ENCODE measurements at regions not wholly inside any gene's neighbourhood (a gene's known extent, or its start where the extent isn't known, plus 50 kb on each side); places are given as distances from the start of the nearest gene placed in this dataset.

GRCh38 chr6:121522265-121522664 is 86.8 kb downstream of the GJA1 start:
- H3K79me2 ChIP-seq (ENCODE audit: insufficient read depth, low read length) = no peaks in the 10 kb centered on the region
- H3K4me2 ChIP-seq (ENCODE audit: low read depth, low read length) = no peak overlapping the region
- DNase-seq (ENCODE audit: low spot score) (no peak), FAIRE-seq (no peak), ATAC-seq (no peak)
- no peaks in the 10 kb centered on the region for H4K20me1 ChIP-seq (ENCODE audit: insufficient read depth, low read length)
- H3K27ac ChIP-seq (ENCODE audit: extremely low read length, insufficient read depth, low read length) = no peak overlapping the region
- H3K36me3 ChIP-seq (replicated peaks in 1 of 2; ENCODE audit: control insufficient read depth in 1 of 2, insufficient read depth in 2 of 2, low read length in 2 of 2) = no peaks in the 10 kb centered on the region
- no TSS peak for BruUV-seq (replicated peaks)
- ChIA-PET POLR2A (no interaction called here), CTCF (ENCODE audit: low intra/inter-chr PET ratio, low total read pairs) (no interaction called here)
- H3K9ac ChIP-seq (ENCODE audit: insufficient read depth, low read depth, low read length) = no peak overlapping the region
- H2AFZ ChIP-seq (ENCODE audit: low read length) = no peak overlapping the region
- TF ChIP-seq SNAPC5 (CRISPR knock-in tag; IDR thresholded peaks at IDR 0.05; ENCODE audit: borderline replicate concordance) (no peak), ZNF414 (CRISPR knock-in tag; IDR thresholded peaks at IDR 0.05) (no peak), CENPBD1 (CRISPR knock-in tag; IDR thresholded peaks at IDR 0.05; ENCODE audit: borderline replicate concordance, low read depth) (no peak), PHF5A (CRISPR knock-in tag; IDR thresholded peaks at IDR 0.05; ENCODE audit: low read depth, unreplicated experiment) (no peak), REPIN1 (CRISPR knock-in tag; IDR thresholded peaks at IDR 0.05; ENCODE audit: borderline replicate concordance, low read depth) (no peak), ARID4A (CRISPR knock-in tag; IDR thresholded peaks at IDR 0.05; ENCODE audit: borderline replicate concordance) (no peak), ZNF576 (CRISPR knock-in tag; IDR thresholded peaks at IDR 0.05) (no peak), ZNF747 (CRISPR knock-in tag; IDR thresholded peaks at IDR 0.05; ENCODE audit: borderline replicate concordance) (no peak), ZFYVE20 (CRISPR knock-in tag; IDR thresholded peaks at IDR 0.05; ENCODE audit: borderline replicate concordance, low read depth) (no peak), ZNF460 (CRISPR knock-in tag; IDR thresholded peaks at IDR 0.05; ENCODE audit: borderline replicate concordance) (no peak), PPARG (CRISPR knock-in tag; conservative IDR thresholded peaks at IDR 0.05) (no peak), ZNF570 (CRISPR knock-in tag; IDR thresholded peaks at IDR 0.05; ENCODE audit: borderline replicate concordance) (no peak), ZNF572 (CRISPR knock-in tag; IDR thresholded peaks at IDR 0.05) (no peak), DMTF1 (CRISPR knock-in tag; IDR thresholded peaks at IDR 0.05) (no peak)
- in situ Hi-C loops (cut with HindIII; ENCODE audit: extremely low pct_ligation_motif_present, low pct_unique_long_range_greater_than_20kb) (no loop called here), intact Hi-C loops (cut with micrococcal nuclease; ENCODE audit: unreplicated experiment) (no loop called here)
- no peaks in the 10 kb centered on the region for H3K27me3 ChIP-seq (ENCODE audit: control insufficient read depth in 1 of 2, insufficient read depth in 2 of 2, low read length in 2 of 2)
- H3K9me3 ChIP-seq (ENCODE audit: low read length) = no peaks in the 10 kb centered on the region
- H3K4me3 ChIP-seq (replicated peaks in 1 of 3; ENCODE audit: insufficient read depth in 1 of 3, low read depth in 2 of 3, low read length in 3 of 3) = no peak overlapping the region
- 2% methylated on average over 2 of the region's 2 CpGs for WGBS (ENCODE audit: low lambda C conversion rate)
- H3K4me1 ChIP-seq (ENCODE audit: insufficient read depth, low read length) = no peaks in the 10 kb centered on the region
